Inflammatory macrophage (primary cell): ENCODE measurements at regions not wholly inside any gene's neighbourhood (a gene's known extent, or its start where the extent isn't known, plus 50 kb on each side); places are given as distances from the start of the nearest gene placed in this dataset.
A peak's percentile ranks its signal among the peaks of the same experiment; 100 is the strongest.

ENCODE experiments used
- DNase-seq, 2 donors: peaks; one replicate each; pipeline ENCODE4 v3.0.0-alpha.2; 2020 to 2022

DNA sequence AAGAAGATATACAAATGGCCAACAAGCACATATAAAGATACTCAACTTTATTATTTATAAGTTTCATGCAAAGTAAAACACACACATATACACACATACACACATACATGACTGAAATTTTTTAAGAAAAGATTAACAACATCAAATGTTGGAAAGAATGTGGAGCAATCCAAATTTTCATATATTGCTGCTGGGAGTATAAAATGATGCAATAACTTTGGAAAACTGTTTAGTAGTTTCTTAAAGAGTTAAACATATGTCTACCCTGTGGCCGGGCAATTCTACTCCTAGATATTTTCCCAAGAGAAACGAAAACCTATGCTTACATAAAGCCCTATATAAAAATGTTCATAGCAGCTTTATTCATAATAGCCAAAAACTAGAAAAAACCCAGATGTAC lies 99.8 kb upstream of the NR4A3 start:
- no peak for DNase-seq

DNA sequence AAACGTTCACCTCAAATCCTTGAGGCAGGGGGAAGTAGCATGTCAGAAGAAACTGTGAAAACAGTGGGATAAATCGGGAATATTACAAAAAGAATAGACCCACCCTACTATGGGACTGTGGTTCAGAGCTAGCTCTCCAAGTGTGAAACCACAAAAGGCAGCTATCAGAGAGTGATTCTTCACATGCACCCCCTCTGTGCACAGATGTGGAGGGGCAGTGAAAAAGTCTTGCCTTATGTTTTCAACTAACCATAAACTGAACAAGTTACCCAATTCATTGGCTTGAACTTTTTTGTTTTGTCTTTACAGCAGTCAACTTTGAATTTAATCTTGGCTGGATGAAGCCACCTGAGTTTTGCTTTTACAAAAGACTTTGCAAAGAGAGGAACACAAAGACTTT lies 98.8 kb upstream of the NR4A3 start:
- DNase-seq = no peak

DNA sequence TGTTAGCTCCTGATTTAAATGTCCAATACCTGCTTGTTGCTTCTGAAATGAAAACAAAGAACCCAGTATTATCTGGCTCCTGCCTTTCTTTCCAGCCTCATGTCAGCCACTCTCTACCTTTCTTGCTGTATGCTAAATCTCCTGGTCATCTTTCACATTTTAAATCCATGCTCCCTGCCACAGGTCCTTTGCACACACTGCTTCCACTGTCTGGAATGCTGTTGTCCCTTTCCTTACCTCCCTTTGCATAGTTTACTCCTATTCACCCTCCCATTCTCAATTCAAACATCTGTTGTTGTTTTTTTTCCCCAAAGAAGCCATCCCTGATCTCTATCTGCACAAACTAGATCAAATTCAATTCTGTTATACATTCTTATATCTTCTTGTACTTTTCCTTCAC lies 97.0 kb upstream of the NR4A3 start:
- DNase-seq = no peak

DNA sequence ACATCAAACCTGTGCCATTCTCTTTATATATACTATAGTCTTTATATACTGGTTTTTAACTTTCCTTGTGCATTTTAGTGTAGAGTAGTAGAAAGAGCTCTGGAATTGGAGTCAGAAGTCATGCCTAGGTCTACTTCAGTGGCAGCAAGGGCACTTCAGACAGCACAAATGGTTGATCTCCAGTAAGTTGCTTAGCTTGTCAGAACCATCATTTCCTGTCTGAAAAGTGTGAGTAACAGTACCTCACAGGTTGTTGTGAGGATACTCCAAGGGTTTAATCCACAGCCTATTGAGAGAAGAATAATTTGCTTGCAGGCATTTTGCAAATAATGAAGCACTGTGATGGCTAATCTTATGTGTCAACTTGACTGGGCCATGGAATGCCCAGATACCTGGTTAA lies 95.8 kb upstream of the NR4A3 start:
- DNase-seq = no peak

DNA sequence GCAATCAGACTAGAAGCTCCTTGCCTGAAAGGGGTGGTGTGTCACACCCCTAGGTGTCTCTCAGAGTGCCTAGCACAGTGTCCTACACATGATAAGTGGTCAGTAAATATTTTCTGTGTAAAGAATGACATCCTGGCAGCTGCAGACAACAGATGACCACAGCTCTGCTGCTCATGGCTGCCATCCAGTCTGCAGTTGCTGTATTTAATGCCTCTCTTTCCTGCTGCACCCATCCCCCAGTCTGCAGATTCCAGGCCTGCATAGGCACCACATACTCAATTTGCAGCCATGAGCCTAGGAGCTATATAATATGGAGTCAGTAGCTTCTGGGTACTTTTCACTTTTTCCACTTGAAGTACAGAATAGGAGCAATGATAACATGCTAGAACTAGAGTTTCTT lies 94.9 kb upstream of the NR4A3 start:
- DNase-seq = no peak

DNA sequence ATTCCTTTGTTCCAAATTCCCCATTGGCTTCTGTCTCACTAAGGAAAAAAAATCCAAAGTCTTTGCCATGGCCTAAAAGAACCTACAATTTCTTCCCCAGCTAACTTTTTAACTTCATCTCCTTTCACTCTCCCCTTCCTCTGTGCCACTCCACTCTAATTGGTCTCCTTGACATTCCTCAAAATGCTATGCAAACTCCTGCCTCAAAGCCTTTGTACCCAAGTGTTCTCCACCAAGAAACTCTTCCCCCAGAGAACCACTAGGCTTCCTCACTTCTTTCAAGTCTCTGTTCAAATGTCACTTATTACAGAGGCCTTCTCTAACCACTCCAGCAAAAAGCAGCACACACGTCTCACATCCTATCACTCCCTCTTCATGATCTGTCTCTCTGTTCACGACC lies 91.6 kb upstream of the NR4A3 start:
- no peak for DNase-seq

DNA sequence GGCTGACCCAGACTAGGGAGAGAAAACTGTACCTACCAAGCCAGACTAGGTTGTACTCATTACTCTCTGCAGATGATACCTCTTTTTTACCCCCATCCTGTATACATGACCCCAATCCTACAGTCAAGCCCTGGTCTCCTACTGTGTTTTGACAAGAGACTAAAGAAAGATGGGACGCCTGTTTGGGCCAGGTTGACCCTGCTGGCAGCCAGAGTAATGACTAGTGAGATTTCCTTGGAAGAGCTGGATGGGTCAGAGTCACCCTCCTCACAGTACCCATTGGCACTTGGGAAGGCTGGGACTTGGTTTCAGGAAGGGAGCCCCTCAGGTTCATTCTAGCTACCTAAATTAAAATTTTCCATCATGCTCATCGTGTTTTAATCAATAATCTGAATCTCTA lies 89.7 kb upstream of the NR4A3 start:
- DNase-seq = no peak

DNA sequence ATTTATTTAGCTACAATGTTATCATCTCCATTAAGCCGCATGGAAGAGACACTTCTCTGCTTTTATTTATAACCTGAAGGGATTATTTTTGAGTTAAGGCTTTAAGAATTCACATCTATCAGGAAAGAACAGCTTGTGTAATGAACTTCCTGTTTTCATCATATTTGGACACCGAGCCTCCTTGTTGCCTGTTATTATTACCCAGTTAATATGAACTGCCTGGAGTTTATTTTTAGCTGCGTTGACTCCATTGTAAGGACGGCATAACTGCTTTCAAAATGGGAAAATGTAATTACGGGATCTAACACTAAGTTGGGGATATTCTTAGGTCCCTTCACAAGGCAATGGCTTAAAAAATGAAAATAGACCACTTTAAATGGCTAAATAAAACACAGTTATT lies 89.0 kb upstream of the NR4A3 start:
- peak; percentile 45 to 69 for DNase-seq

DNA sequence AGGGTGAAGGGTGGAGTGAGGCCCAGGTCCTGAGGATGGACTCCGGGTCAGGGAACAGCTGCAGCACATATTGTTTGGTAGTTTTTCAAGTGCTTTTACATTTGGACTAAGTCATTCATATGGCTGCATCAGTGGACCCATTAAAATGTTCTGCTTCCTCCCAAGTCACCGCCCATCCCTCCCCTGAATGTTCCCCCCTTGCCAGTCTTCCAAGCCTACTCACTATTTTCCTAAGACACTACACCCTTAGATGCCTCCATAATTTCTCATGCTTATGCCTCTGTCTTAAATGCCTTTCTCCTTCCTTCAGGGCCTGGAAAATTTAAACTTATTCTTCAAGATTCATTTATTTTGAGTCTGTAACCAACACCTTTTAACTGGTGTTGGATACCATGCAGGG lies 86.6 kb upstream of the NR4A3 start:
- DNase-seq = no peak

DNA sequence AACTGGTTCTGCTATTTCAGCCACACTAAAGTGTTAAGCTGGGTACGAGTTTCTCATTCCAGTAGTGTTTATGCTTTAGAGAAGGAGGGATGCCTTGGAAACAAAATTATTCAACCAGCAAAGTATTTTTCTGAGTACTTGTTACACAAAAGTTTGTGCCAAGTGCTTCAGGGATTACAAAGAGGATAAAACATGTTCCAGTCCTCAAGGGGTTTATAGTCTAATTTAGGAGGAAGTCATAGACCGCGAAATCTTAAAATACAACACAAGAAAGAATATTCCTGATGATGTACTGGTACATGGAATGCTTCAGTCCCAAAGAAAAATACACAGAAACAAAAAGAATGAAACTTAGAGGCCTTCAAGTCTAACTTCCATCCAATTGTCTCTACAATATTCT lies 85.4 kb upstream of the NR4A3 start:
- DNase-seq = no peak

DNA sequence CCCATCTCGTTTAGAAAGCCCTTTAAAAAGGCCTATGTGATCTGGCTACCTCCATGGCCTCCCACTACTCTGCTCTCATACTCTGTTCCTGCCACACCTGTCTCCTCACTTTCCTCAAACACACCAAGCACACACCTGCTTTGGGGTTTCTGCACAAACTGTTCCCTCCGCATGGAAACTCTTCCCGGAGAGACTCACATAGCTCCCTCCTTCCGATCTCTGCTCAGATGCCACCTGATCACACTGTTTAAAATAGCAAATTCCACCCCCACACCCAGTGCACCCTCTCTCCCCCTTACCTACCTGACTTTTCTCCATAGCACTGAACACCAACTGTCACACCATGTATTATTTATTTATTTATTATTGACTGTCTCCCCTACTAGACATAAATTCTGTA lies 84.0 kb upstream of the NR4A3 start:
- no peak for DNase-seq

DNA sequence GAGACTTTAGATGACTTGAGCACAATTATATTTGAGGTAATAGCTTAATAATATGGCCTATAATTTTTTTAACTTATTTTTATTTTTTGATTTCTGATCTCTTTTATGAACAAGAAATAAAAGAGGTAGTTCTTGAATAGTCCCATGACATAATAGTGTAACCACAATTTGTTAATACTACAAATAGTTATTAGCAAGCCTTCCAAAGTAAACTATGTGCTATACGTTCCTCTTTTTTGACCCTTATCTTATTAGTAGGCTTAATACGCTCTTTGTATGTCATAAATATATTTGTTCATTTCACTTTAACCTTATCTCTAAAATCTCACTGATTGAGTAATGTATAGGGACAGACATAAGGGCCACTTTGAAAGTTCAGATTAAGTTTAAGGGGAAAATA lies 78.7 kb upstream of the NR4A3 start:
- peak in 1 of 2 donors; percentile 42 for DNase-seq

DNA sequence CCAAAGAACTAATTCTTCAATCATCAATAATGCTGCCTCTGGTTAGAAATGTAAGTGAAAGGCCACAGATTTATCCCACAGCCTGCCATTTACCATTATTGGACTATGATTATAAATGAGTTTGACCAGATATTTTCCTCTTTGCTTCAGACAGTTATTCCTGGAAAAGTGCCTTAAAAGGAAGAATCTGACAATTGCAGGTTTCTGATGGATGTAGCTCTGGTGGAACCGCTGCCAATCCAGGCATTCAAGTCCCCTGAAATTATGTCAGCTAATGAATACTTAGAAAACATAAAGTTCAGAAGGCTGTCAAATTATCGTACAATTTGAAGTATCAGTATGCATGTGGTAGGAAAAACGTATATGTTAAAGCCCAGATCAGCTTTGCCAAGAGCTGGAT lies 78.2 kb upstream of the NR4A3 start:
- DNase-seq = no peak

DNA sequence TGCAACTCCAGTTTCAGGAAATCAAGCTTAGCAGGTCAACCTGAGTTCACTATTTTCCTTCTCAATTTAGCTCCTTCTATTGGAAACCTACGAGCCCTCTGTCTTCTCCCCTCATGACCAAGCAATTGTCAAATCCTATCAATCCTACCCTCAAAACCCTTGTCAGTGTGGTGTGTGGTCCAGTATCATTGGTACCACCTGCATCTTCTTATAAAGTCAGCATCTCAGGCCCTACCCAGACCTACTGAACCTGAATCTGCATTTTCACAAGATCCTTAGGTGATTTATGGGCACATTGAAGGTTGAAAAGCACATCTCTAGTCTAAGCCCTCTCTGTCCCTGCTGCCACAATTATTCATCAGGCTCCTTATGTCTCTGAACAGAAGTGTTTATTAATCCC lies 77.6 kb upstream of the NR4A3 start:
- DNase-seq = no peak

DNA sequence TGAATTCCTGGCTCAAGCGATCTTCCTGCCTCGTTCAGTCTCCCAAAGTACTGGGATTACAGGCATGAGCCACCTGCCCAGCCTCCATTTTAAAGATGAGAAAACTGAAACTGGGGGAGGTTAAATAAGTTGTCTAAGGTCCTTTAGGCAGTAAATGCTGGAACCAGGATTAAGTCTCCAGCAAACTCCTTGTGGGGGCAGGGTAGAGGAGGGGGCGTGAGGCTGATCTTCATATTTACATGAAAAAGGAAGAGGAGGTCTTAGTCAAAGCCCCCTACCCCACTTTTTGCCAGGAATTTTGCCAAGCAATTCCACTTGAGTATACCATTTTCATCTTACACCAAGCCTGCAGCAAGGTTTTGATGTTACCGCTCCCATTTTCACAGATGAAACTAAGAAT lies 76.6 kb upstream of the NR4A3 start:
- no peak for DNase-seq

DNA sequence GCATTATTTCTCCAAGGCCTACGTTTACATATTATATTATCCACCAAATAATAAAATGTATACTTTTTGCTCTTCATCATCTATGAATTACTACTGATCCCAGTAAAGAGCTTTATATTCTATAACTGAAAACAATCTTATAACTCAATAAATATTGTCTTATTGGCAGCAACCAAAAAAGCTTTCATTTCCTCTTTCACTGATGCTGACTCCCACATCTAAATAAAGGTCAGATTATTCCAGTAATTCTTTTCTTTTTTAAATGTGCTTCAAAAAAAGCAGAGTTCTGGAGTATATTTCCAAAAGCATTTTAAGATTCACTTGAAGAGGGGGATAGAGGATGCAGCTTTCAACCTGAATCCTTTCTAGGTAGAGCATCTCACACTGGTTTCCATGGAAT lies 75.3 kb upstream of the NR4A3 start:
- DNase-seq = peak in 1 of 2 donors; percentile 37

DNA sequence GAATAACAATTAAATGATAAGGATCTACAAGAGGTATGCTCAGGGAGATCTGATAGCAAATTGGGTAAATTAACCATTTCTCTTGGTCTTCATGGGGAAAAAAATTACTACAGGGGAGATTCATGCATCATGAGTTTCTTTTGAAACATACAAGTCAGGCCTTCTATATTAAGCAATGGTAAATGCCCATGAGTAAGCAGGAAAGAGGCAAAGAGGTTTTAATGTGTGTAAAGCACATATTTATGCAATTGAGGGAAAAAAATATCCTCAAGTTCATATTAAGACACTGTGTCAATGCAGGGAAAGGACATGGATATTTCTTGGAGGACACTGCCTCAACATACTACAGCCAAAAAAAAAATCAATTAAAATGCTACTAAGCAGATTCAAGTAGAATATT lies 73.4 kb upstream of the NR4A3 start:
- peak; percentile 68 to 90 for DNase-seq

DNA sequence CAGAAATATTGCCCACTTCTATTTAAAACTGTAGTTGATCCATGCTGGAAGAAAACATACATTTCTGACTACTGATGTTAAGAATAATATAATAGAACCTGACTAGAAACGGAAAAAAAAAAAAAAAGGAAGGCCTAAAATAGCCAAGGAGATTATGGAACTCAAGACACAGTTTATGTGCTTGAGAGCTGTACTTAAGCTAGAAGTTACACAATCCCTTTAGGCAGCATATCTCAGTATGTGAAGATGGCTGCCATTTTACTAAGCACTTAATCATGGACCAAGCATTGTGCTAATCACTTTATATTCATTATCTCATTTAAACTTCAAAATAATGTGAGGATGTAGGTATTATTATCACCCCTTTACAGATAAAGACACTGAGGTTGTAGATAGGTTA lies 73.0 kb upstream of the NR4A3 start:
- DNase-seq = peak; percentile 55 to 72

DNA sequence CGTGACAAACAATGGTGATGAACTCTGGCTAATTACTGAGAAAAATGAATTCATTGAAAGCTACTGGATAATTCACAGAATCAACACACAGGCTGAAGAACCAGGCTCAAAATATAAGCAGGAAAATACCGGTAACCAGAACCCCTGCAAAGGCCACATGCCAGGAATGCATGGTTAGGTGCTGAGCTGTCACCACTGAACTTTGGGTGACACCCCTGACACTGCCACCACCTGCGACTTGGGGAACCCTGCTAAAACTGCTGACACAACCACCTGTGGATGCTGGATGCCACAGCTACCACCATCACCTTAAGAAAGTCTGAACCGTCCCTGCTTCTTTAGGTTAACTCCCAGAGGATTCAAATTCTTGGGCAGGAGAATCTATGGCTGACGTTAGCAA lies 72.0 kb upstream of the NR4A3 start:
- no peak for DNase-seq

DNA sequence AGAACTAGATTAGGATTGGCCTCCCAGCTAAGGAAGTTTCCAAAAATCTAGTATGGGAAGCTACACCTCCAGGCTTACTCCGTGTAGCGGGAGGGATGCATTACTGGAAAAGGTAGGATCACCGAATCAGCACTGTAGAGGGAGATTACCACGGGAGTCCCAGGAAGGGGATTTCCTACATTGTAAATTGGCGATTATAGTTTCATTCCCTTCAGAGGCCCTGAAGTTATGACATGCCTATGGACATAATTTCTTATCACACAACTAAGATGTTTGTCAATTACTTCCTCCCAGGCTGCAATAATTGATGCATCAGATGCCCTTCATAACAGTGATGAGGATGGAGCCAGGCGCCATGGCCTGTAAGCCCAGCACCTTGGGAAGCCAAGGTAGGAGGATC lies 71.2 kb upstream of the NR4A3 start:
- no peak for DNase-seq

DNA sequence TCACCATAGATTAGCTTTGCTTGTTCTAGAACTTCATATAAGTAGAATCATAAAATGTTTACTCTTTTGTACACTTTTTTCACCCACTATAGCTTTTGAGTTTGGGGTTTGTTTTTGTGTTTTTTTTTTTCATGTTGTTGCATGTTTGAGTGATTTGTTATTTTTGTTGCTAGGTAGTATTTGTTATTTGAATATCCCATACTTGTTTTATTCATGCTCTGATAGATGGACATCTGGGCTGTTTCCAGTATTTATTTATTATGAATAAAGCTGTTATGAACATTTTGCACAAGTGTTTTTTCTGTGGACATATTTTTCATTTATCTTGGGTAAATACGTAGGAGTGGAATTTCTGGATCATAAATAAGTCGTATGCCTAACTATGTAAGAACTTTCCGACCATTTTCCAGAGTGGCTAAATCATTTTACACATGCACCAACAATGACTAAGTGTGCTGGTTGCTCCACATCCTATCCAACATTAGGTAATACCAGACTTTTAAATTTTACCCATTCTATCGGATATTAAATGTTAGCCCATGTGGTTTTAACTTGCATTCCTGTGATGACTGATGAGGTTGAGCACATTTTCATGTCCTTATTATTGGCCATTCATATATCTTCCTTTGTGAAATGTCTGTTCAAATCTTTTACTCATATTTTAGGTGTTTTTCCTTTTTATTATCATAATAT lies 69.1 kb upstream of the NR4A3 start:
- DNase-seq = no peak

DNA sequence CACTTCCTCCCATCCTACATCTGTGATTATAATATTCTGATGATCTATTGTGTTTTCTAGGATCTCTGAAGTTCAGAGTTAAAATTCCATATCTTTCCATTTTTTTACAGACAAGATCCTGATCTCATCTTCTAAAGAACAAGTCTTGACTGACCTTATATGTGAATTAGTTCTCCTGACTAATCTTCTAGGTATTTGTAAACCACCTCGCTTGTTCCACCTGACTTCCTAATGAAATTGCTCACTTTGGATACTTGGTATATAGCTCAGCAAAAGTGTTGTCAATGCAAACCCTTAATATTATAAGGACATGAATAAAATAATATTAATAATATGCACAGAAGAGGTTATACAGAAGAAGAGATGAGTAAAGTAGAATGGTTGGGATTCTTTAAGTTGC lies 68.2 kb upstream of the NR4A3 start:
- no peak for DNase-seq

DNA sequence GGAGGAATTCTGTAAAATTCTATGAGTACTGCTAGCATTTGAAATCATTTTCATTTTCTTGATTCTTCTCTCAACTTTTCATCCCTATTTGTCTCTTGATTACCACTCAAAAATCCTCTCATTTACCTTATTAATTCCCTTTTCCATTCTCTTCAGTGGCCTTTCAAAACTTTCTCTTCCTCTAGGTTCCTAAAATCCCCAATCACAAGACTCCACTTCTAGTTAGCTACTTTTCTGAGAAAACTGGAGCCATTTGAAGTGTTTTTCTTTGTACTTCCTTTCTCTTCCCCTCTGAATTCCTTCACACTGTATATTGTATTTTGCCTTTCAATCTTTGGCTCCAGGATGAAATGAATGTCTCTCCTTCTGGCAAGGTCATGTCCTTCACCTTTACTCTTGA lies 61.3 kb upstream of the NR4A3 start:
- DNase-seq = no peak

DNA sequence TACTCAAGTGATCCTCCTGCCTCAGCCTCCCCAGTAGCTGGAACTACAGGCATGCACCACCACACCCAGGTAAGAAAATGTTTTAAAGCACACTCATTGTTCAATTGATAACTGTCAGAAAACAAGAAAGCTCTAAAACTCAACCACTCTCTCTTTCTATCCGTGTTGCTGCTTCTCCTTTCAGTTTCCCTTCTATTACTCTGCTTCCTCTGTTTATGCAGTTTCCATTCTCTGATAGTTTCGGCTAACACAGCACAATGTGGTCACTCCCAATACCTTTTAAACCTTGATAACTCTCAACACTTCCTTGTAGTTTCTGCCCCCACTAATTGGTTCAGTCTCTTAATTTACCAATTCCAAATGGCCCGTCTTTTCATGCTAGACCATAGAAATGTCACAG lies 59.2 kb upstream of the NR4A3 start:
- DNase-seq = peak; percentile 9 to 24
